ENCODE measurements at regions not wholly inside any gene's neighbourhood (a gene's known extent, or its start where the extent isn't known, plus 50 kb on each side); places are given as distances from the start of the nearest gene placed in this dataset.

- H3K36me3 Mint-ChIP-seq (ENCODE audit: insufficient read depth): no peaks in the 10 kb centered on the region
- DNase-seq (no peak), ATAC-seq (no peak)
- no peak overlapping the region for H3K4me3 Mint-ChIP-seq
- peaks cover 9% of the 10 kb centered on the region for H3K9me3 Mint-ChIP-seq
- peaks cover 3% of the 10 kb centered on the region for H3K4me1 Mint-ChIP-seq (ENCODE audit: low read depth)
- no peaks in the 10 kb centered on the region for H3K27me3 Mint-ChIP-seq (ENCODE audit: low read depth)
These were observed 417.2 kb downstream of the TTLL7 start for GRCh38 chr1:83581747-83582146.

DNA sequence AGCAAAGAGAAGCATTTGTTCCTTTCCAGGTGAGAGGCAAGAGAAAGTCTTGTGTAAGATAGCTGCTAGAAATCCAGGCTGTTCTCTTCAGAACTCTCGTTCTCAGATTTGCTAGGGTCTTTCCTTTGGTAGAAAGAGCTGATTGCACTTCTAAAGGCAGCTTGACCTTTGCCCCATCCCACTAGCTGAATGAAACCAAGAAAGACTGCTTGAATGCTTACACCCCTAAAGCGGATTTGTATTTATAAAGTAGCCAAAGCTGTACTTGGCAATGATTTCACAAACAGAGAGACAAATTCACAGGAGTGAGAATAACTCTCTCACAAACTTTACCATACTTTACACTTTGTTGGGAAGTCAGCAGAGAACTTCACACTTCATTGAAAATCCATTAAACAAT, 424.1 kb downstream of the TTLL7 start:
- no peak for ATAC-seq
- DNase-seq: no peak
- no peak overlapping the region for H3K4me3 Mint-ChIP-seq
- H3K4me1 Mint-ChIP-seq (ENCODE audit: low read depth): no peaks in the 10 kb centered on the region
- H3K27me3 Mint-ChIP-seq (ENCODE audit: low read depth): no peaks in the 10 kb centered on the region
- no peaks in the 10 kb centered on the region for H3K9me3 Mint-ChIP-seq
- no peaks in the 10 kb centered on the region for H3K36me3 Mint-ChIP-seq (ENCODE audit: insufficient read depth)

DNA sequence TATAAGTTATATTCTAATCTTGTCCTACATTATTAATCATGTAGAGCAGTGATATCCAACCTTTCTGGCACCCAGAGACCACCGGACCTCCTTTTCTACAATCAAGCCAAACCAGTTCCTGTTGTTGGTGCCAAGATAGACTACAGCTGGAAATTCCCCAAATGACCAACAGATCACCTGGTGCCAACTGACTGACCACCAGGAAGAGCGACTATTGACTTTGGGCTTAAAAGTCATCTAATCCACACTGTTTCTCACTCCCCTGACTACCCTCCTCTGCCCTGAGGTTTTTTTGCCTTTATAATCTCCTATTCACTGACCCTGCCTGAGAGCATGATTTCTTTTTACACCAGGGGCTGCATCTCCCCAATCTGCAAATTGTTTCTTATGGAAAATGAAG, 425.2 kb downstream of the TTLL7 start:
- no peak for DNase-seq
- H3K4me1 Mint-ChIP-seq (ENCODE audit: low read depth): no peaks in the 10 kb centered on the region
- H3K27me3 Mint-ChIP-seq (ENCODE audit: low read depth): no peaks in the 10 kb centered on the region
- H3K9me3 Mint-ChIP-seq: no peaks in the 10 kb centered on the region
- no peak overlapping the region for H3K4me3 Mint-ChIP-seq
- ATAC-seq: no peak
- no peaks in the 10 kb centered on the region for H3K36me3 Mint-ChIP-seq (ENCODE audit: insufficient read depth)

DNA sequence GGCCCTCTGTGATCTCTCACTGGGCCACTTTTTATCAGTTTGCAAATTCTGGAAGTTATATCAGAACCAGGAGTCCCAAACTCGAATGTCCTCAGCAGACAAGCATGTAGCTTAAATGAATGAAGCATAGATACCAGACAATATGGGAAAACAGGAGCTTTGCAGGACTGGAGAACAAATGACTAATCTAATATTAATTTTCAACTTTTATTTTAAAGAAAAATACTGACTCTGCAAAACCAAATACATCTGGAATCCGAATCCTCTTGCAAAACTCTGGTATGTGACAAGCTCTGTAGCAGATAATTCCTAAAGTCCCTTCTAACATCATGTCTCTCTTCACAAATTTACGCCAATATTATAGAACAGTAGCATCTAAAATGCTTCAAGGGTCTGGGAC, 427.4 kb downstream of the TTLL7 start:
- no peak for ATAC-seq
- no peaks in the 10 kb centered on the region for H3K9me3 Mint-ChIP-seq
- no peak overlapping the region for H3K4me3 Mint-ChIP-seq
- no peak for DNase-seq
- no peaks in the 10 kb centered on the region for H3K36me3 Mint-ChIP-seq (ENCODE audit: insufficient read depth)
- no peaks in the 10 kb centered on the region for H3K4me1 Mint-ChIP-seq (ENCODE audit: low read depth)
- H3K27me3 Mint-ChIP-seq (ENCODE audit: low read depth): no peaks in the 10 kb centered on the region

DNA sequence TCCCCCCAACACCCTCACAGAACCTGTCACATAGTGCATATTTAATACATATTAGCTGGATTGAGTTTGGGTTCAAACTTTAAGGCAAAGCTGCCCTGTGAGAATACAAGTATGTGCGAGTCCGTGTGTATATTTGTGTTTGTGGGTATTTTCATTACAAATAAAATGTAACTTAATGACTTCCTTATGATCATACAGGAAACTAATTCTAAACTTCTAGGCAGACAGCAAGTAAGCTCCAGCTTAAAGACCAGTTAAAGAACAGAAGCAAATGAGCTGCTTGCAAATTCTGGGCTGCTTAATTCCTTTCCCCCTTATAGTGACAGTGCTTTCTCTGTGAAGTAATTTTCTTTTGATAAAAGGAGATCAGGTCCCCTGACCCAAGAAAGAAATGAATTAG, 437.6 kb downstream of the TTLL7 start:
- no peaks in the 10 kb centered on the region for H3K36me3 Mint-ChIP-seq (ENCODE audit: insufficient read depth)
- no peak overlapping the region for H3K4me3 Mint-ChIP-seq
- DNase-seq (no peak), ATAC-seq (no peak)
- H3K9me3 Mint-ChIP-seq: peaks cover 3% of the 10 kb centered on the region
- peaks cover 2% of the 10 kb centered on the region for H3K4me1 Mint-ChIP-seq (ENCODE audit: low read depth)
- no peaks in the 10 kb centered on the region for H3K27me3 Mint-ChIP-seq (ENCODE audit: low read depth)

- no peaks in the 10 kb centered on the region for H3K36me3 Mint-ChIP-seq (ENCODE audit: insufficient read depth)
- DNase-seq (no peak), ATAC-seq (no peak)
- peaks cover 2% of the 10 kb centered on the region for H3K4me1 Mint-ChIP-seq (ENCODE audit: low read depth)
- H3K9me3 Mint-ChIP-seq: no peaks in the 10 kb centered on the region
- H3K27me3 Mint-ChIP-seq (ENCODE audit: low read depth): no peaks in the 10 kb centered on the region
- no peak overlapping the region for H3K4me3 Mint-ChIP-seq
These were observed 439.6 kb downstream of the TTLL7 start for GRCh38 chr1:83559129-83559840.

DNA sequence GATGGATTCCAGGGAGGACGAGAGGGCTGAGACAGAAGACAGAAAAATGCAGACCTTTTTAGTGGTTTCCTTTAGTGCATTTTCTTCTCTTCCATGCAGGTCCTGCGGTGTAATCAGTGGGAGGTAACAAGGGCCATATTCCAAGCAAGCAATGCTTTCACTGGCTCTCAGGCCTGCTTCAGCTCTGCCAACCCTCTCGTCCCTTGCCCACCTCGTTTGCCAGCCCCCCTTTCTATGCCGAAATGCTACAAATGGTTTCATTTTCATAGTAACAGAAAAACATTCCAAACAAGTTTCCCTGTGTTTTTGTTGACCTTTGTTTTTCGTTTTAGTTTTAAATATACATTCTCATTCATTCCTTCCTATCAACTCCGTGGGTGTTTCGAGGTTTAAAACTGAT, 443.1 kb downstream of the TTLL7 start:
- no peaks in the 10 kb centered on the region for H3K27me3 Mint-ChIP-seq (ENCODE audit: low read depth)
- H3K4me1 Mint-ChIP-seq (ENCODE audit: low read depth): peaks cover 2% of the 10 kb centered on the region
- no peaks in the 10 kb centered on the region for H3K9me3 Mint-ChIP-seq
- H3K36me3 Mint-ChIP-seq (ENCODE audit: insufficient read depth): no peaks in the 10 kb centered on the region
- DNase-seq: no peak
- H3K4me3 Mint-ChIP-seq: no peak overlapping the region
- ATAC-seq: no peak

DNA sequence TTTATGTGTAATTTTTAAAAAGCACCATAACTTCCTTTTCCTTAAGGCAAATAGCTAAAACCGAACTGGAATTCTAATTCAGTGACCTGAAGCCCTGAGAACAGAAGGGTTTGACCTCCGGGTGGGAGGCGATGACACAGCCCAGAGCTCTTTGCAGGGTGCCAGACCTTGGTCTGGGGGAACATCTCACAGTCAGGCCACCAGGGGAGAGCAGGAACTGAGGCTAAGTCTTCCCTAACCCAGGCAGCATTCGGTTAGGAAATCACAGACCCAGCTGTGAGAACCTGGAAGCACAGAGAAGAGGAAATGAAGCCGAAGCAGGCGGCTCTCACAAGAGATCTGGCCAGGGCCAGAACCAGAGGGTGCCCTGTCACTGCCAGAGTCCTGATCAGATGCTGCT, 444.8 kb downstream of the TTLL7 start:
- no peaks in the 10 kb centered on the region for H3K4me1 Mint-ChIP-seq (ENCODE audit: low read depth)

GRCh38 chr1:83552820-83553219, 446.1 kb downstream of the TTLL7 start:
- H3K27me3 Mint-ChIP-seq (ENCODE audit: low read depth): no peaks in the 10 kb centered on the region
- DNase-seq: no peak
- H3K9me3 Mint-ChIP-seq: peaks cover under 1% of the 10 kb centered on the region
- no peak for ATAC-seq
- H3K4me1 Mint-ChIP-seq (ENCODE audit: low read depth): no peaks in the 10 kb centered on the region
- H3K36me3 Mint-ChIP-seq (ENCODE audit: insufficient read depth): no peaks in the 10 kb centered on the region
- no peak overlapping the region for H3K4me3 Mint-ChIP-seq

More for the DNA sequence above, 444.8 kb downstream of the TTLL7 start:
- no peak overlapping the region for H3K4me3 Mint-ChIP-seq
- no peak for DNase-seq
- no peaks in the 10 kb centered on the region for H3K9me3 Mint-ChIP-seq
- ATAC-seq: no peak
- no peaks in the 10 kb centered on the region for H3K27me3 Mint-ChIP-seq (ENCODE audit: low read depth)
- no peaks in the 10 kb centered on the region for H3K36me3 Mint-ChIP-seq (ENCODE audit: insufficient read depth)

- DNase-seq (no peak), ATAC-seq (no peak)
- Mint-ChIP-seq H3K4me3 (no peak overlapping the region), H3K4me1 (ENCODE audit: low read depth) (peaks cover 3% of the 10 kb centered on the region), H3K27me3 (ENCODE audit: low read depth) (no peaks in the 10 kb centered on the region), H3K36me3 (ENCODE audit: insufficient read depth) (no peaks in the 10 kb centered on the region), H3K9me3 (peaks cover 3% of the 10 kb centered on the region)
These were observed 450.6 kb downstream of the TTLL7 start for GRCh38 chr1:83548311-83548710.

DNA sequence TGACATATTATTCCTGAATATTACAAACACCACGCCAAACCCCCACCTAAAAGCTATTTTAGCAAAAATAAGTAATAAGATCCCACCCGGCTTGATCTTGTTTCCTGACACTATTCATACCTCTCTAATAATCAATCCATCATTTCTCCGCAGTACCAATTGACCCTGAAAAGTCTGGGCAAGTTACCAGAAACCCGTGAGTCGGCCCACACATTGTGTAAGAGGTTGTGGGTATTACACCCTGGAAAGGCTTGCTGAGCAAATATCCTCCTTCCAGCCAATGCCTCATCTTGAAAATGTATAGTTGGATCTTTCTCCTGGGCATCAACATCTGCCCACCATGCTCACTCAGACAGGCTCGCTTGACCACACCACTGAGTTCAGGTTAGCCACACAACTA, 451.0 kb downstream of the TTLL7 start:
- H3K36me3 Mint-ChIP-seq (ENCODE audit: insufficient read depth): no peaks in the 10 kb centered on the region

DNA sequence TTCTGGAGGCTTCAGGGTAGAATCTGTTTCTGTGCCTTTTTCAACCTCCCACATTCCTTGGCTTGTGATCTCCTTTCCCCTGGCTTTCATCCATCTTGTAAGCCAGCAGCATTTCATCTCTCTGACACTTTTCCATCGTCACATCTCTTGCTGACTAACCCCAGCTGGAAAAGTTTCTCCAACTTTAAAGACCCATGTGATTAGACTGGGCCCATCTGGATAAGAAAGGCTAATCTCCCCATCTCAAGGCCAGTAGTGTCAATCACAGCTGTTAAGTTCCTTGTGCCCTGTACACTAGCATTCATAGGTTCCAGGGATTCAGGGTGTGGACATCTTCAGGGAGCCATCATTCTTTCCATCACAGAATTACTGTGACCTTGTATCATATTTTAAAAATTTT, 452.1 kb downstream of the TTLL7 start:
- Mint-ChIP-seq H3K4me1 (ENCODE audit: low read depth) (peaks cover 3% of the 10 kb centered on the region), H3K9me3 (peaks cover 3% of the 10 kb centered on the region), H3K4me3 (no peak overlapping the region), H3K36me3 (ENCODE audit: insufficient read depth) (no peaks in the 10 kb centered on the region), H3K27me3 (ENCODE audit: low read depth) (no peaks in the 10 kb centered on the region)
- ATAC-seq (no peak), DNase-seq (no peak)

More for the DNA sequence above, 451.0 kb downstream of the TTLL7 start:
- no peak overlapping the region for H3K4me3 Mint-ChIP-seq
- DNase-seq (no peak), ATAC-seq (no peak)
- H3K27me3 Mint-ChIP-seq (ENCODE audit: low read depth): no peaks in the 10 kb centered on the region
- peaks cover 3% of the 10 kb centered on the region for H3K9me3 Mint-ChIP-seq
- H3K4me1 Mint-ChIP-seq (ENCODE audit: low read depth): peaks cover 3% of the 10 kb centered on the region

GRCh38 chr1:83545066-83545862, 453.7 kb downstream of the TTLL7 start:
- DNase-seq: no peak
- H3K36me3 Mint-ChIP-seq (ENCODE audit: insufficient read depth): no peaks in the 10 kb centered on the region
- H3K27me3 Mint-ChIP-seq (ENCODE audit: low read depth): no peaks in the 10 kb centered on the region
- H3K9me3 Mint-ChIP-seq: peaks cover 3% of the 10 kb centered on the region
- peaks cover 3% of the 10 kb centered on the region for H3K4me1 Mint-ChIP-seq (ENCODE audit: low read depth)
- no peak overlapping the region for H3K4me3 Mint-ChIP-seq
- no peak for ATAC-seq

GRCh38 chr1:83543222-83543973, 455.5 kb downstream of the TTLL7 start:
- H3K36me3 Mint-ChIP-seq (ENCODE audit: insufficient read depth): no peaks in the 10 kb centered on the region
- DNase-seq: no peak
- H3K9me3 Mint-ChIP-seq: peaks cover 3% of the 10 kb centered on the region
- H3K4me3 Mint-ChIP-seq: no peak overlapping the region
- peaks cover 3% of the 10 kb centered on the region for H3K4me1 Mint-ChIP-seq (ENCODE audit: low read depth)
- H3K27me3 Mint-ChIP-seq (ENCODE audit: low read depth): no peaks in the 10 kb centered on the region
- no peak for ATAC-seq
